ENCODE measurements at regions not wholly inside any gene's neighbourhood (a gene's known extent, or its start where the extent isn't known, plus 50 kb on each side); places are given as distances from the start of the nearest gene placed in this dataset.

GRCh38 chr7:131919920-131920709 is 363.7 kb upstream of the PODXL start:
- POLR2A ChIA-PET: interaction anchor here (0.6 to 1.1 kb wide), 2 partner anchors 11 to 78 kb away, joined by 3 to 6 read pairs; no protein-coding TSS in a partner anchor
- H3K4me3 ChIP-seq: no peak overlapping the region
- BruUV-seq (replicated peaks): no TSS peak
- intact Hi-C loops (cut with micrococcal nuclease) (no loop called here), in situ Hi-C loops (cut with MboI) (no loop called here)
- no peak for FAIRE-seq
- H4K20me1 ChIP-seq (replicated peaks; ENCODE audit: control insufficient read depth, insufficient read depth, low read length): no peaks in the 10 kb centered on the region
- no peaks in the 10 kb centered on the region for H3K9me1 ChIP-seq (ENCODE audit: control insufficient read depth, insufficient read depth, low read length)
- H3K9me3 ChIP-seq (replicated peaks; ENCODE audit: control insufficient read depth, insufficient read depth, low read depth, low read length): no peaks in the 10 kb centered on the region
- no peak overlapping the region for H3K27ac ChIP-seq (ENCODE audit: extremely low read depth, low read depth, low read length)
- no peaks in the 10 kb centered on the region for H3K79me2 ChIP-seq (ENCODE audit: control insufficient read depth, insufficient read depth, low read length)
- CTCF ChIA-PET (ENCODE audit: low intra/inter-chr PET ratio): no interaction called here
- TF ChIP-seq TCF3 (CRISPR knock-in tag; IDR thresholded peaks at IDR 0.05) (no peak), SLC30A9 (CRISPR knock-in tag; IDR thresholded peaks at IDR 0.05) (no peak), RNF2 (IDR thresholded peaks at IDR 0.05) (no peak), XRCC3 (IDR thresholded peaks at IDR 0.05) (no peak), ZBTB33 (CRISPR knock-in tag; IDR thresholded peaks at IDR 0.05) (no peak), GTF2B (IDR thresholded peaks at IDR 0.05; ENCODE audit: extremely low read depth, insufficient read length) (no peak)
- no peak overlapping the region for H2AFZ ChIP-seq (ENCODE audit: low read depth, low read length)
- peaks cover 5 to 11% of the 10 kb centered on the region in 2 experiments; a peak in 2 of 5 replicates for H3K27me3 ChIP-seq (ENCODE audit: control insufficient read depth in 2 of 2, insufficient read depth in 2 of 2, low read length in 2 of 2)
- no peak for ATAC-seq
- no peak for DNase-seq (ENCODE audit: extremely low read depth in 1 of 4, low spot score in 3 of 4)
- H3K36me3 ChIP-seq (ENCODE audit: control insufficient read depth, insufficient read depth, low read length): no peaks in the 10 kb centered on the region
- H3K4me2 ChIP-seq (ENCODE audit: insufficient read depth, low read length): no peak overlapping the region
- no peak overlapping the region for H3K9ac ChIP-seq (ENCODE audit: insufficient read depth in 1 of 2, low read depth in 2 of 2, low read length in 2 of 2)
- H3K4me1 ChIP-seq (replicated peaks in 1 of 2; ENCODE audit: control insufficient read depth in 2 of 2, insufficient read depth in 2 of 2, low read length in 2 of 2): no peaks in the 10 kb centered on the region
- WGBS (ENCODE audit: insufficient coverage, low coverage, missing lambda C conversion rate): 0% methylated on average over 7 of the region's 7 CpGs
